Renal cortical epithelial cell (primary cell): ENCODE measurements at regions not wholly inside any gene's neighbourhood (a gene's known extent, or its start where the extent isn't known, plus 50 kb on each side); places are given as distances from the start of the nearest gene placed in this dataset.

Source experiments
- DNase-seq: peaks from one replicate; pipeline ENCODE4 v3.0.0-alpha.2; 2011; ENCODE audit warnings: low read depth

DNA sequence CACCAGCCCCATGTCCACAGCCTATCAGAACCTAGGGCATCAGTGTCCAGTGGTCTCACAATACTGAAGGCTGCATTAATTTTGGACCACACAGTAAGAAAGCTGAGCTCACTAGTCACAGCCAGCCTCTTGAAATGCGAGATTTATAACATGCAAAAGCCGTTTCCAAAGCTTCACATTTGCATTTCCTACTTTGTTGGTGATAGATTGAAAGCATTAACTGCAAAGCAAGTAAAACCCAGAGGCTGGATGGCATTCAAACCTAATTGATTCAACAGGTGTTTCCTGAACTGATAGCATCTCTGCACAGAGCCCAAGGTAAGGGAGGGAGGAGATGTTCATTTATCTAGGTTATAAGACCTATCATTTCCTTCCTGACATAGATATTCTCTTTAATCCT lies 410.1 kb downstream of the OMA1 start:
- peak; percentile 3 for DNase-seq

DNA sequence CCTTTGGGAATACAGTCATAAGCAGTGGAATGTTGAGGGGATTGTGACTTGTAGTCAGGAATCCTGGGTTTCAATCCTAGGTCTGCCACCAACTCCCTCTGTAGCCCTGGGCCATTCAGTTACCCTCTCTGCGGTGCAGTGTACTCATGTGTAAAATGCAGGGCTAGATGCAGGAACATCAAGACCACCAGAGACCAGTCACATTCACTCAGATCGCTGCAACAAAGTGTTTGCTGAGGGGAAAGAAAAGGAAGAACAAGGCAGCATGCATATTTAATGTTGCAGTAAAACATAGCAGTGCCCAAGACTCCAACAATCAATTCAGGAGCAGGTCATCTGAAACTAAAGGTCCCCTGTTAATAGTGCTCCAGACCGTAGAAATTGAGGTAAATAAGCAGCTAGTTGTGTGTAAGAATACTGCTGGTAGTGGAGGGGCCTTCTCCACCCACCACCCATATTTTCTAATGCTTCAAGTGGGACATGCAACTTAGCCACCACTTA lies 410.7 kb downstream of the OMA1 start:
- DNase-seq: no peak

DNA sequence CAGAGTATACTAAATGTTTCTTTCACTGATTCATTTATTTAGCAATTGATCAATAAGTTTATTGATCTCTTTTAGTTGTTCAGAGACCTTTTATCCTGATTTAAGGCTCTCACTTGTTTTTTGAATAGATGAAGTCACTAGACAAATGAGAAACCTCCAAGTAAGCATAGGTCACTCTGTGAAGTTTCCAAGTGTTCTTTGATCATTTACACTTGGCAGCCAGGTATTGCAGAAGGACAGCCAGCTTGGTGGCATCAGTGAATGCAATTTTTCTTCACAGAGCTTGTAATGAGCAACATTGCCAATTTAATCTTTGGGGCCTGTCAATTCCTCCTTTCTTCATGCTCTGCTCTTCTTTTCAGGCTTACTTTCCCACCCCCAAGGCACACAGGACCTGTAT lies 413.0 kb downstream of the OMA1 start:
- no peak for DNase-seq

DNA sequence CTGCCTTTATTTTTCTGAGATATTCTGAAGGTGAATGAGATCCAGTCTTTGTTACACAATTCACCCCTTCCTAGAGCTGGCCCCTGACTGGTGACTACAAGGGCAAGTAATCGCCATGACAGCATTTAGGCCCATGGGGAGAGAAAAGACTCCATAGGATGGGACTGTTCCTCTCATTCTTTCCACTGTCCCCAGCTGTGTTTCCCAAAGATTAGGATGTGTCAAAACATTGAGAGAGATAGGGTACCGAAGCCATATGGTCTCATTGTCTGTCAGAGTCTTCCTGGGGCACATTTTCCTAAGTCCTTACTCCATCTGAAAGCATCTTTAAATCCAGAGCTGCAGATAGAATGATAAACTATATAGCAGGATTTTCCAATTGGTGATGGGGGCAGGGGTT lies 423.5 kb downstream of the OMA1 start:
- no peak for DNase-seq

DNA sequence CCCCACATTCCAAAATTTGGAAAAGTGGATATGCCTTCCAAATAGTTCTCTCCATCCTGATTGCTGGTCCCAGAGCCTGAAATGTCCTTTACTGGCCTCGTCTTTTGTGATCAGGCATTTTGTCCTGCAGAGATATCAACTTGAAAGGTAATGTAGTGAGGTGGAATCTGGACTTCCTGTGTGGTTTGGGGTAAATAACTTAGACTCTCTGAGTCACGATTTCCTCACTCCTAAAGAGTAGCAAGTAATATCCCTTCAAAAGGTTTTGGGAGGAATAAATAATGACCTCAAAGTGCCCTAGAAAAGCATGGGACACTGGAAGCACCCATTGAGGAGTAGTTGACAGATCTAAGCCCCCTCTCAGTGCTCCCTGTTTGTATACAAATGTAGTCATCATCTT lies 426.6 kb downstream of the OMA1 start:
- peak; percentile 4 for DNase-seq

DNA sequence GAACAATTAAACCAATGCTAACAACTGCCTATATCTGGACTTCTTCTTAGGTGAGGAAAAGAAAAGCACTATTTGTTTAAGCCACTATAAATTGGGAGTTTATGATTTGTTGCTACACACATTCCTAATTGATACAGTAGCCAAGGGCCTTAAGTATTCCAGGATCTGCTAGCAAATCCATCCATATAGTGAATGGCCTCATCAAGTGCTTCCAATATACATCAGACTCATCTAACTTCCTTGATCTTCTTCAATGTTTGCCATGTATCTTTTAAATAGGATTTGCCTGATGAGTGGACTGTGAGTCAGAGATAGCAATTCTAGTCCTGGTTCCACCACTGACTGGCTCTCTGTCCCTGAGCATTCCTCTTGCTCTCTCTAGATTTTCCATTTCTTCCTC lies 430.2 kb downstream of the OMA1 start:
- DNase-seq: no peak

DNA sequence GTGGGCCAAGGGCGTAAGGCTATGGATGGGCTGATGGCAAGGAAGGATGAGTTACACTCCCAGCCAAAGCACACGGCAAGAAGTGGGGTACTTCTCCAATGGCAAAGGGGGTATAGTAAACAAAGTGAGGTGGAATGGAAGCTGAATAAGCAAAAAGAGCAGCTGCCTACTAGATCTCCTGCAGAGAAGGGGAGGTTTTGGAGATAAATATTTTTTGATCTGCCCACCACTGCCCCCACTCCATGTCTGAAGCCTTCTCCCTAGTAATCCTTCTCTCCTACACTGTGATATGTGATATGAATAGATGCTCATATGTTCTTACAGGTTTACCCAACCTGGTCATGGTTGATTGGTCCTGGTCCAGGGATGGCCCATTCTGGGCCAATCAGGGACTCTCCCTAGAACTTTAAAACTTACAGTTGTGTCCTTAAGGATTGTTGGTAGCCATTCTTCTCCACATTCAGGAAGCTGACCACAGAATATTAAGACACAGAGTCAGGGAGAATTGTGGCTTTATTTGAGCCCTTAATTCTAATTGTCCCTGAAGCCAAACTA lies 436.8 kb downstream of the OMA1 start:
- no peak for DNase-seq

DNA sequence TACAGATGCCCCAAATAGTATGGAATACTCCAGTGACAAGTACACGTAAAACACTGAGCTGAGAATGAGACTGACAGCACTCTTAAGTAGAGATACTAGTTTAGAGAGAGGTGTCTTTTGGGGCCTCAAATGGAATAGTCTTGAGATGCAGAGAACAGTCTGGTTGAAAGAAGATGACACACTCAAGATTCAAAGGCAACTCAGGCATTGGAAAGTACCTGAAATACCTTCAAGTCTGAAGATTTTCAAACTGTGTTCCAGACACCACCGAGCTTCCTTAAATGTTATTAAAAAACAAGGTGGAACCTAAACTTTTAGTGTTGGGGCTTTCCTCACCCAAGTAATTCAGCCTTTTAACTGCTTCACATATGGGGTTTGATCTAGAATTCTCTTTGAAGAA lies 437.7 kb downstream of the OMA1 start:
- DNase-seq: no peak

DNA sequence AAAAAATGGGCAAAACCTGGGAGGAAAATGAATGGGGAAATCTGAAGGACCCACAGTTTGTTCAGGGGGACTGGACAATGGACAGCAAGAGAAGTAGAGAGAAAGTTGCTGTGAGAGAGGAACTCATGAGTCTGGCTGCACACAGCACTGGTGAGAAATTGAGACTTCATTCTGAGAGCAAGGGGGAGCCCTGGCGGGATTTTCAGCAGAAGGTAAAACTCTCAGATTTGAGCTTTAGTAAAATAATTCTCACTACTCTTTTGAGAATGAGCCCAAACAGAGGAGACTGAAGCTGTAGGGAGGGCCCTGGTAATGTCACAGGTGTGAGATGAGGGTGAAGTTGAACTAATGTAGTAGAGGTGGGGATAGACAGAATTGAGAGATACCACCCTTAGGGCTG lies 438.6 kb downstream of the OMA1 start:
- no peak for DNase-seq

DNA sequence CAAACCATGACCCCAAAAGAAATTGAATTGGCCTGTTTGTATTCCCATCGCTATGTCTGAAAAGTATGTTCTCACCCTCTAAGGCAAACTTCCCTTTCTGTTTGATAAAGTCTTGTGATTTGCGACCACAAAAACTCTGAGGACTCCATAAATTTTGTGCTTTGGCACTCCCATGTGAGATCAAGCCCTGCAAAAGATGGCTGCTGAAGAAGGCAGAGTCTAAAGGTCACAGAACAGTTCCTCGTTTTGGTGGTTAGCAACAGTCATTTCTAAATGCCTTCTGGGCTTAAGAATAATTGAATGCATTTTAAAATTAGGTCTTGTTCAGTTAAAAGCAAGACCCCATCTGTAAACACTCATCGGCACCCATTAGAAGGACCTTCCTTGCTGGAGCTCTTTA lies 441.6 kb downstream of the OMA1 start:
- no peak for DNase-seq

DNA sequence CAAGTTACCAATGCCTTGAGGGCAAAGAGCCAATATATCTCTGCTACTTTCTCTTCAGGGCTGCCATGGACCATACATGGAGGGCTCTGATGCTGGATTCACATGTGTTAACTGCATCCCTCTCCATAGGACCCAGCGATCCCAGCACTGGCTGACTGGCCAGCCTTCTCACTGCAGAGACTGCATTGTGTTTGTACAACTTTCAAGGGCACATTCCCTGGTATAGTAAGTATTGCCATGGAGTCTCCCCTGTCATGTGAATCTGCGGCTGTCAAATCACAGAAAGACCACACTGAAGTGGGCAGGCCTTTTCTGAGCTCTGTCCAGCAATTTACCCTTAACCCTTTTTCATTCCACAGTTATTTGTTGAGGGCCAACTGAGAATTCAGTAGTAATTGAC lies 449.8 kb downstream of the OMA1 start:
- DNase-seq: no peak

DNA sequence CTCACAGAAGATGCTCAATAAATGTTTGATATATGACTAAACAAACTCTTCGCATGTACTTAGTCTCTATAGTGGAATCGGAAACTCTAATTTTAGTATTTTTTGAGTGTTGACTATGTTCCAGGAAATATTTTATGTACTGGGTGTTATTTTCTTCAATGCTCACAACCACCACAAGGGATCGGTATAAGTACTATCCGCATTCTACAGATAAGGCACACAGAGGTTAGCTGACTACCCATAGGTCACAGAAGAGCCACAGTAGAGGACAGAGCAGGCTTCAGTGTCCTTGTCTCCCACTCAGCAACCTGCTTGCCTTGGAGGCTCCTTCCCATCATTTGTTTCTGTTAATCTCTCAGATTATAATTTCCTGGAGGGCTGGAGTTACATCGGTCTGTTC lies 451.3 kb downstream of the OMA1 start:
- no peak for DNase-seq

DNA sequence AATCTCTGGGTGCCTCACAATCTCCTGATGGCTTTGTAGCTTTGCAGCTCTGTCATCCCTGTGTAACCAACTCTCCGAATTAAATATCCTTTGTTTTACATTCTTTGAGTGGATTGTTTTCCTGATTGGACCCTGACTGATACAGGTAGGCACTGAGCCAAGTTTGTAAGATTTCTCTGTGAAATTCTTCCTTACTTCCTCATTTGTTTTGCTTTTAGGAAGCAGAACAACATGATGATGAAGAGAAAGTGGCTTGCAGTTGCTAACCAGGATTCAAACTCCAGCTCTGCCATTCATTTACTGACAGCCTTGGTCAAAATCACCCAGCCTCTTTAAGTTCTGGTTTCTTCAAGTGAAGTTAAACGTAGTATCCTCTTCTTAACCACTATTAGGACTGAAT lies 452.3 kb downstream of the OMA1 start:
- DNase-seq: peak; percentile 13

DNA sequence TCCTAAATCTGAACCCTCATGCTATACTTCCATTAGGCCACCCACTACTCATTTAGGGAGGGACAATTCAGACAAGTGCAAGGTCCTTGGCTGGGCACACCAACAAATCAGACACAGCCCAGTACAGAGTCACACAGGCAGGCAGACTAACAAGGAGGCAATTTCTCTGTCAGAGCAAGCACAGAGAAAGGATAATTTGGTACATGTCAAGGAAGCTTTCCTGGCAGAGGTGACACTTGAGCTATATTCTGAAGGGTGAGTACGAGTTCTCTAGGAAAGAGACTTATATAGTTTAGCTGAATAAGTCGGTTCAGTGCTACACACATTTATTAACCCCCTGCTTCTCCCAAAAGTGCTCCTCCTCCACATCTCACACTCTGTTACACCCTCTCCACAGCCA lies 455.9 kb downstream of the OMA1 start:
- no peak for DNase-seq

DNA sequence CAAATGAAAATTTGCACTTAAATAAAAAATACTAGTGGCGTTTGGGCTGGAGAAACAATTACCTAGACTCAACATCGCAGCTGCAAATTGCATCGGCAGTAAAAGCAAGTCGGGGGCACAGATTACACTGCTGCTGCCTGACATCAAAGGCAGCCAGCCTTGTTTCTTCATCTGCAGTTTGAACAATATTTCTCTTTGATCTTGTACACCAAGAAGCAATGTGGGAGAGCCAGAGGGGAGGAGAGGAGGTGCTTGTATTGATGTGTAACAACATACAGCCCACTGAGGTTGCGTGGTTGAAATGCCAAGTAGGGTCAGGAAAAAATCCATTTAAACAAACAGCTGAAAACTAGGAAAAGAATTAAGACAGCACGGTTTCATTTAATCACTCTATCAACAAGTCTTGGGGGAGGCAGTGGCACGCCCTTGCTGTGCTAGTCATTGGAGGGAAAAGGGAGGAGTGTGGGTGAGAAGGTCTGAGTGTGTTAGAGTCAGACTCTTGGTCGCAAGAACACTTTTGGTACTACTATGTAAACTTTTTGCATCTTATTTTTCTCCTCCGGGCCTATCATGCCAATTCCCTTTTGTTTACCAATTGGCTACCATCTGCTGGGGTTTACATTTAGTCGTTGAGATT lies 456.5 kb downstream of the OMA1 start:
- DNase-seq: peak; percentile 27

DNA sequence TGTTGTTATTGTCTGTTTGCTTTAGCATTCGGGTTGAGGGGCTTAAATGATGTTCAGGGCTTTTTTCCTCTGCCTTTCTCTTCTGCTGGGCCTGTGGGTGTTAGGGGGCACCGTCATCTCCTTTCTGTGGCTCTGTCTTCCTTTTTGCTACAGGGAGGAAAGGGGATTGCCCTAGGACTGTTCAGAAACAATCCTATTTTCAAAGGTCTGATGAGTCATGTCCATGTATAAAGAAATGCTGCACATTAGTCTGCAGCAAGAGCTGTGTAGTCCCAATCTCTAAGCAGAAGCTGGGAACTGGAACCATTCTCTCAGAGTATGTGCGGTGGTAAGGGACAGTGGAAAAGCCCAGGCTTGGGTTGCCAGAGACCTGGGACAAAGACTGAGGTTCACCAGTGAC lies 462.3 kb downstream of the OMA1 start:
- DNase-seq: peak; percentile 28

DNA sequence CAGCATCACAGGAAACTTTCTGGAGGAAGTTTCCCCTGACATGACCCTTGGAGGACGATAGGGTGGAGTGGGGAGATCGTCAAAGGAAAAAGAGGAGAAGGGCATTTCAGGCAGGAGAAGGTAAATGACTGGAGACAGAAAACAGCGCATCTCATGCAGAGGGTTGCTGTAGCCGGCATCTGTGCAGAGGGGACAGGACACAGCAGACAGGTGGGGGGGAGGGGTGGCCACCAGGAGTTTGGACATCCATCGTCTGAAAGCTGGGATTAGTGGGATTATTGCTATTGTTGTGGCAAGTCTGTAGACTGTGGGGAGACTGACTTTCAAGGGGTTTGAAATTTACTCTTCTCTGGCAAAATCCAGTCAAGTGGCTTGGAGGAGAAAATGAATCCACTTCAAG lies 463.9 kb downstream of the OMA1 start:
- no peak for DNase-seq

DNA sequence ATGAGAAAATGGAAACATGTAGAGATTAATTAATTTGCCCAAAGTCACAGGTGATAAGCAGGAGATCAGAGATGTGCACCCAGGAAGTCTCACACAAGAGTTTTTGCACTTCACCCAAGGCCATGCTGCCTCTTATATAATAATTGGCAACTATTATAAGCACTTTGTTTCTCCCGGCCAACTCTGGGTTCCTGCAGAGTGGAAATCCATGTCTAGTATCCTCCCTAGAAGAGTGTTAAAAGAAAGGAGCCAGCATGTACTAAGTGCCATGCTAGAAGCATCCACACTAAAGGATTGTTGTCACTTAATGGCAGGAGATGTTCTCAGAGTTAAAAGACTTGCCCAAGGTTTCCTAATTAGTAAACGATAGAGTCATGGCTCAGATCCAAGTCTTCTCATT lies 470.3 kb downstream of the OMA1 start:
- DNase-seq: no peak

DNA sequence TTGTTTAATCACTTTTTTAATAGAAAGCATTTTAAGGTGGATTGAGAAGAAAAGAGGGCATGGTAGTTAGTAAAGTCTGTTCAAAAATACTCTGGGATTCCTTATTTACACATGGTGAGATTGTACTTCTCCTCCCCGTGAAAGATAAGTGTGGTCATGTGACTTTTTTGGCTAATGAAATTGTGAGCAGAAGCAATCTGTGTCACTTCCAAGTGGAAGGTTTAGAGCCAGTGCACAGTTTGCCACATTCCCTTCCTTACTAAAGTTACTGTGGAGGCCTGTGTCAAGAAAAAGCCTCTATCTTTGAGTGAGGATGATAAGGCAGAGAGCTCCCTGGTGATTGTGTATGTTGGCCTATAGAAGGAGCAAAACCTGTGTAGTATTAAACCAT lies 471.3 kb downstream of the OMA1 start:
- DNase-seq: no peak

DNA sequence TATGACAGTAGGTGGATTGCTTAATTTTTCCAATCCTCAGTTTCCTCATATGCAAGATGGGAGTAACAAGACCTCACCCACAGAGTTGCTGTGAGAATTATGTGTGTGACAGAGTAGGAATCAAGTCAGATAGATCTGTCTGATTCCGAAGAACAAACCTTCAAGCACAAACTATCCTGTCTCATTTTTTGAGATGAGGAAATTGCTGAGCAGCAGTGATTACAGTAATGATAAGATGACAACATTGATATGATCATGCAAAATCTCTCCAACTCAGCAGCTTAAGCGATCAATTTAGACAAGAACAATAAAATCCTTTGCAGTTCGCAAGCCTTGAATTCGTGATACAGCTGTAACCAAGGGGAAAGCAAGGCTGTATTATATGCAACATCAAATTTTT lies 474.1 kb downstream of the OMA1 start:
- DNase-seq: no peak

DNA sequence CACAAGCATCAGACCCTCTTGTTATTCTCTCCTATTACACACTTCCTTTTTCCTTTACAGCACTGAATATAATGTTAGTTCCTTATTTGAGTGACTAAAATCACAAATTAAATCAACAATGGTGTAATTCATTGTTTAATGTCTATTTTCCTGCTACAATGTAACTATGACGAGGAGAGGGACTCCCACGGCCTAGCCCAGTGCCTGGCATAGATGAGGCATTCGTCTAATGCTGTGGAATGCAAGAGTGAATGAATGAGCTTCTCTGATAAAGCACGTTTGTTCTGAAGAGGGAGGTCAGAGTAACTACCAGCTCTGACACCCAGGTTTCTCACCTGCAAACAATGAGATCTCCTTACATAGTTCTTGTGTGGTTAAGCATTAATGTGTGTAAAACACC lies 479.4 kb downstream of the OMA1 start:
- DNase-seq: peak; percentile 64

DNA sequence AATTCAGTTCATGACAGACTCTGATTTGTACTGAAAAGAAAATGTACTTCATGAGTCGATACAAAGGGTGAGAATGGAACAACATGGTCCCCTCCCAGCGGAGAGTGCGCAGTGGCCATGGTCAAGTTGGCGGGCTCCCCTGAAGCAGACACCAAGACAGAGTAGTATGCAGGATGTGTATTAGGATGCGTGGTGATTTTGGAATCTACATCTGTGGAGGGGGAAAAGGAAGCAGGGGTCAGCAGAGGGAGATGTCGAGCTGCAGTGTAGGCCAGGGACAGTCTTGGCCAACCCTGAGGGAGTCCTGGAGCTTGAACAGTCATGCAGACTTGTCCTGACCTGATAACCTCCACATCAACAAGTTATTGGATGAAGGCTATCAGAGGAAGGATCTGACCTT lies 481.0 kb downstream of the OMA1 start:
- DNase-seq: no peak

DNA sequence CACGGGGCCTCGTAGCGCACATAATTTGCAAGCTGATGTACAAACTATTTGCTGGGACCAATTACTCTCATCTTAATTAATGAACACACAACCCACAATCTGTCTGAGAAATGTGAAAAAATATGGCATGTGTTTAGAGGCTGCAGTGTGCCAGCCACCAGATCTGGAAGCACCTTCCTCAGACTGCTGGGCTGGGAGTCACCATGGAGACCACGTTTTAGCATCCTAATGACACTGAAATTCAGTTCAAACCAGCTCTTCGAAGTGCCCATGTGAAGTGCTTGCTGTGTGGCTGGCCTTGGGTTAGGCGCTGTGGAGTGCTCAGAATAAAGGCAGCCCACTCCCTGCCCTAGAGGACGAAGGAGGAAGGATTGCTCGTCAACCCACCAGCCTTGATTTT lies 482.4 kb downstream of the OMA1 start:
- no peak for DNase-seq

DNA sequence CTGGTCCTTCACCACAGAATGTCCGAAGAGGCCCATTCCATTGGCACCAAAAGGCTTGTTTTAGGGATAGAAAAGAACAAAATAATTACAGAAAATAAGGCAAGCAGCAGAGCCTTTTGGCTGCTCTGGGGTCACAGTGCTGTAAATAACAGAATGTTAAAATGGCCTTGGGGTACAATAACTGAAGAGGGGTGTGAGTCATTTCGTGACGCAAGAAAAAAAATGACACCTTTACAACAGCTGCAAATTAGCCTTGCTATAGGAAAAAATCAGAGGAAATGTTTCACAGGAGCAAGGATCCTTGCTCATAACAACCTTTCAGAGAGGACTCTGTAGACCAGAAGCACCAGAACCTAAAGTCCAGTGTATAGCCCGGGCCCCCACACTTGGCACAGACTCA lies 483.4 kb downstream of the OMA1 start:
- DNase-seq: peak; percentile 43
